ENCODE measurements at regions not wholly inside any gene's neighbourhood (a gene's known extent, or its start where the extent isn't known, plus 50 kb on each side); places are given as distances from the start of the nearest gene placed in this dataset.

- Histone ChIP-seq H3T11ph (ENCODE audit: low read length) (no peak overlapping the region), H3K4ac (ENCODE audit: low read depth, low read length) (no peak overlapping the region), H3K4me1 (ENCODE audit: insufficient read depth, low read length) (peaks cover 5% of the 10 kb centered on the region), H3K79me2 (ENCODE audit: insufficient read depth, low read length) (no peaks in the 10 kb centered on the region), H3K9ac (ENCODE audit: extremely low read depth, insufficient read length, low read length) (no peak overlapping the region), H3K18ac (ENCODE audit: insufficient read length, low read depth, low read length) (no peak overlapping the region), H3K27ac (ENCODE audit: insufficient read length, low read depth, low read length) (no peak overlapping the region), H4K20me1 (ENCODE audit: control insufficient read depth, insufficient read depth, insufficient read length) (no peaks in the 10 kb centered on the region), H2BK5ac (ENCODE audit: insufficient read length, low read length) (no peak overlapping the region), H3K14ac (ENCODE audit: insufficient read depth, low read length) (no peak overlapping the region), H2AFZ (ENCODE audit: low read length) (no peak overlapping the region), H2BK120ac (ENCODE audit: low read depth, low read length, poor library complexity, severe bottlenecking) (no peak overlapping the region), H3K23ac (ENCODE audit: insufficient read length, low read depth, low read length) (no peak overlapping the region), H2AK5ac (ENCODE audit: insufficient read length, low read length) (no peak overlapping the region), H3K9me3 (ENCODE audit: control insufficient read depth, low read depth, low read length) (no peaks in the 10 kb centered on the region), H3K79me1 (ENCODE audit: insufficient read depth, low read depth, low read length, poor library complexity, severe bottlenecking) (no peaks in the 10 kb centered on the region), H3K4me2 (ENCODE audit: insufficient read depth, insufficient read length, low read length) (no peak overlapping the region), H3K56ac (ENCODE audit: insufficient read length, low read depth, low read length) (no peak overlapping the region), H3K27me3 (ENCODE audit: insufficient read depth, low read length) (no peaks in the 10 kb centered on the region), H2BK15ac (ENCODE audit: low read depth, low read length) (no peak overlapping the region), H4K5ac (ENCODE audit: insufficient read length, low read depth, low read length) (no peak overlapping the region), H3K23me2 (ENCODE audit: insufficient read length, low read depth, low read length, poor library complexity, severe bottlenecking) (no peaks in the 10 kb centered on the region), H2BK12ac (ENCODE audit: insufficient read length, low read depth, low read length) (no peak overlapping the region), H2BK20ac (ENCODE audit: low read depth, low read length, poor library complexity, severe bottlenecking) (no peak overlapping the region), H4K91ac (ENCODE audit: insufficient read length, low read depth, low read length) (no peak overlapping the region), H4K8ac (replicated peaks; ENCODE audit: insufficient read length, low read depth, low read length) (no peak overlapping the region)
- Mint-ChIP-seq H3K27ac (no peak overlapping the region), H3K4me3 (no peak overlapping the region), H3K4me1 (peaks cover 25 to 26% of the 10 kb centered on the region in 2 experiments), H3K27me3 (ENCODE audit: low read depth) (no peaks in the 10 kb centered on the region), H3K9me3 (no peaks in the 10 kb centered on the region), H3K36me3 (ENCODE audit: insufficient read depth in 1 of 3, low read depth in 3 of 3) (no peaks in the 10 kb centered on the region)
- no CpG with 5 or more reads among the region's 1 CpG for WGBS (ENCODE audit: extremely low coverage, insufficient read length, low lambda C conversion rate)
- no peak for TF ChIP-seq CTCF (conservative IDR thresholded peaks at IDR 0.05)
- DNase-seq: no peak
These were observed 248.2 kb upstream of the VEPH1 start for GRCh38 chr3:157751386-157751785.

Measured in H9 (cell line).